ENCODE measurements at regions not wholly inside any gene's neighbourhood (a gene's known extent, or its start where the extent isn't known, plus 50 kb on each side); places are given as distances from the start of the nearest gene placed in this dataset.
"Not testable (repeated sequence)": the region's sequence is repeated elsewhere in the genome, so short reads cannot be mapped to it uniquely, and the experiment has no call there.

GRCh38 chr6:26187981-26188635, 100.9 kb downstream of the HFE start:
- H3K36me3 ChIP-seq (ENCODE audit: insufficient read depth, low read length, poor library complexity, severe bottlenecking), result no peaks in the 10 kb centered on the region
- TF ChIP-seq CTCF (conservative IDR thresholded peaks at IDR 0.05; ENCODE audit: low read depth, low read length), result no peak
- TF ChIP-seq EZH2 (IDR thresholded peaks at IDR 0.05; ENCODE audit: borderline replicate concordance, low read depth, low read length, poor library complexity, severe bottlenecking), result no peak
- BruUV-seq (replicated peaks), result no TSS peak
- POLR2A ChIA-PET (ENCODE audit: low non-redundant PET), result interaction anchor here (0.7 to 2.4 kb wide), 4 partner anchors 10 to 167 kb away, joined by 3 to 24 read pairs (median 9); a partner anchor contains a TSS
- H3K27me3 ChIP-seq (replicated peaks; ENCODE audit: insufficient read depth, low read depth, low read length, poor library complexity), result no peaks in the 10 kb centered on the region
- H3K4me1 ChIP-seq (ENCODE audit: insufficient read depth, low read length, poor library complexity, severe bottlenecking), result peaks cover 13% of the 10 kb centered on the region
- intact Hi-C loops (cut with micrococcal nuclease; ENCODE audit: unreplicated experiment), result no loop called here
- no peaks in the 10 kb centered on the region for H3K9me3 ChIP-seq (ENCODE audit: low read depth, low read length, poor library complexity, severe bottlenecking)
- peak overlapping the region; percentile 87 for H3K27ac ChIP-seq (ENCODE audit: low read depth, low read length, poor library complexity, severe bottlenecking)
- H3K4me3 ChIP-seq (ENCODE audit: low read depth, low read length, poor library complexity, severe bottlenecking), result peak overlapping the region; percentile 56
- CTCF ChIA-PET, result interaction anchor here (1.2 kb wide), 1 partner anchor 12 kb away, joined by 3 read pairs; no protein-coding TSS in a partner anchor
- DNase-seq (ENCODE audit: low spot score), result peak; percentile 72

- POLR2A ChIA-PET (ENCODE audit: low non-redundant PET); DNase-seq (ENCODE audit: low spot score); H3K27me3 ChIP-seq (replicated peaks; ENCODE audit: insufficient read depth, low read depth, low read length, poor library complexity); H3K4me3 ChIP-seq (ENCODE audit: low read depth, low read length, poor library complexity, severe bottlenecking); intact Hi-C loops (cut with micrococcal nuclease; ENCODE audit: unreplicated experiment); H3K36me3 ChIP-seq (ENCODE audit: insufficient read depth, low read length, poor library complexity, severe bottlenecking); H3K9me3 ChIP-seq (ENCODE audit: low read depth, low read length, poor library complexity, severe bottlenecking); H3K27ac ChIP-seq (ENCODE audit: low read depth, low read length, poor library complexity, severe bottlenecking); CTCF ChIA-PET; BruUV-seq (replicated peaks): not testable (repeated sequence)
- H3K4me1 ChIP-seq (ENCODE audit: insufficient read depth, low read length, poor library complexity, severe bottlenecking), result peaks cover 13% of the 10 kb centered on the region
Measured at GRCh38 chr6:26191512-26191911, 104.3 kb downstream of the HFE start.

GRCh38 chr6:26193467-26194328, 106.5 kb downstream of the HFE start:
- TF ChIP-seq CTCF (conservative IDR thresholded peaks at IDR 0.05; ENCODE audit: low read depth, low read length) (no peak), EZH2 (IDR thresholded peaks at IDR 0.05; ENCODE audit: borderline replicate concordance, low read depth, low read length, poor library complexity, severe bottlenecking) (no peak)
- Histone ChIP-seq H3K4me3 (ENCODE audit: low read depth, low read length, poor library complexity, severe bottlenecking) (peak overlapping the region; percentile 63), H3K36me3 (ENCODE audit: insufficient read depth, low read length, poor library complexity, severe bottlenecking) (no peaks in the 10 kb centered on the region), H3K27ac (ENCODE audit: low read depth, low read length, poor library complexity, severe bottlenecking) (peak overlapping the region; percentile 87), H3K27me3 (replicated peaks; ENCODE audit: insufficient read depth, low read depth, low read length, poor library complexity) (no peaks in the 10 kb centered on the region), H3K9me3 (ENCODE audit: low read depth, low read length, poor library complexity, severe bottlenecking) (no peaks in the 10 kb centered on the region), H3K4me1 (ENCODE audit: insufficient read depth, low read length, poor library complexity, severe bottlenecking) (peaks cover 3% of the 10 kb centered on the region)
- CTCF ChIA-PET, result no interaction called here
- POLR2A ChIA-PET (ENCODE audit: low non-redundant PET), result interaction anchor here (0.6 kb wide), 1 partner anchor 33 kb away, joined by 14 read pairs; no protein-coding TSS in a partner anchor
- DNase-seq (ENCODE audit: low spot score), result no peak
- intact Hi-C loops (cut with micrococcal nuclease; ENCODE audit: unreplicated experiment), result no loop called here
- no TSS peak for BruUV-seq (replicated peaks)

Data from A673 (cell line).